Testis (tissue), 2 donors: ENCODE measurements at regions not wholly inside any gene's neighbourhood (a gene's known extent, or its start where the extent isn't known, plus 50 kb on each side); places are given as distances from the start of the nearest gene placed in this dataset.

Experiments used
- POLR2A ChIP-seq: fragments of 450-650 bp; IDR thresholded peaks from one replicate; pipeline ENCODE4 v1.6.1; 2017; ENCODE audit warnings: antibody characterized with exemption, mild to moderate bottlenecking, moderate library complexity
- TF ChIP-seq, protein P1 (sequence below), 3 experiments: fragments of 450-650 bp in 2 of 3; fragments of 200-600 bp in 1 of 3; sonication (generic) in 1 of 3; IDR thresholded peaks; one replicate each; pipeline ENCODE4 v1.5.1; 2016 to 2019; ENCODE audit warnings: antibody characterized with exemption in 3 of 3, mild to moderate bottlenecking in 2 of 3, moderate library complexity in 1 of 3

DNA sequence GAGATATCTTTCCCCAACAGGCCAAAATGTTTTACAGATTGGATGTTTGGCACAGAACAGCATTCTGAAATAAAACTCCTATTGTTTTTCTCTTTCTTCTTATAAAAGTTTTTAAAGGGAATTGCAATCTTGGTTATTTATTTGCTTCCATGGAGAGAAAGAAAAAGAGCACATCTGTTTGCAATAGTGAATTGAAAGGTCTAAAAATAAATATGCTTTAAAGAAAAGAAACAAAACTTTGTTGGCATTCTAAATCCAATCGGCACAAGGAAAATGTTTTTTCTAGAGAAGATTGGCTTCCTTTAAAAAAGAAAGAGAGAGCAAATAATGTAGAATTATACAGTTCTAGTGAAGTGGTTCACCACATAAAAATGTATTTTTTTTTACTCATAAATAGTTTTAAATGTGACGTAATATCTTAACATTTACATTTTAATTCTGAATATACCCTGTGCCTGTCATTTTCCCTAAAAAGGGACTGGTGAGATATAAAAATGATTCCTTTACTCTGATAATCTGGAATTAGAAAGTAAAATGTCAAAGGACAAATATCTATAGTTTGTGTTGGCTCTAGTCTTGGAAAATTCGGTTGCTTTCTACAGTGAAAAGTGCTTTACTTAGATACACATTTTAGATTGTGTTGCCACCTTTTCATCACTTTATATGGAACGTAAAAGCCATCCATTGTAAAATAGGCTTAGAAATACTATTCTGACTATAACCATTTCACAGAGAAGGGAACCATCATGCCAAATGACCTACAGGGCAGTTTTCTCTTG, 257.4 kb upstream of the CBLB start:
- no peak for TF ChIP-seq POLR2A
- TF ChIP-seq, protein P1, sequence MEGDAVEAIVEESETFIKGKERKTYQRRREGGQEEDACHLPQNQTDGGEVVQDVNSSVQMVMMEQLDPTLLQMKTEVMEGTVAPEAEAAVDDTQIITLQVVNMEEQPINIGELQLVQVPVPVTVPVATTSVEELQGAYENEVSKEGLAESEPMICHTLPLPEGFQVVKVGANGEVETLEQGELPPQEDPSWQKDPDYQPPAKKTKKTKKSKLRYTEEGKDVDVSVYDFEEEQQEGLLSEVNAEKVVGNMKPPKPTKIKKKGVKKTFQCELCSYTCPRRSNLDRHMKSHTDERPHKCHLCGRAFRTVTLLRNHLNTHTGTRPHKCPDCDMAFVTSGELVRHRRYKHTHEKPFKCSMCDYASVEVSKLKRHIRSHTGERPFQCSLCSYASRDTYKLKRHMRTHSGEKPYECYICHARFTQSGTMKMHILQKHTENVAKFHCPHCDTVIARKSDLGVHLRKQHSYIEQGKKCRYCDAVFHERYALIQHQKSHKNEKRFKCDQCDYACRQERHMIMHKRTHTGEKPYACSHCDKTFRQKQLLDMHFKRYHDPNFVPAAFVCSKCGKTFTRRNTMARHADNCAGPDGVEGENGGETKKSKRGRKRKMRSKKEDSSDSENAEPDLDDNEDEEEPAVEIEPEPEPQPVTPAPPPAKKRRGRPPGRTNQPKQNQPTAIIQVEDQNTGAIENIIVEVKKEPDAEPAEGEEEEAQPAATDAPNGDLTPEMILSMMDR (IDR thresholded peaks at IDR 0.05) = no peak
